H1 (cell line): ENCODE measurements at regions not wholly inside any gene's neighbourhood (a gene's known extent, or its start where the extent isn't known, plus 50 kb on each side); places are given as distances from the start of the nearest gene placed in this dataset.

Experiments
- ATF2 ChIP-seq: IDR thresholded peaks from 2 replicates; pipeline ENCODE4 v1.6.1; 2012; ENCODE audit warnings: low read length, inconsistent platforms
- CTCF ChIP-seq, 3 experiments: IDR thresholded peaks; 1 replicate in 2 of 3; 2 replicates in 1 of 3; pipeline versions ENCODE4 v1.5.1 to v1.6.1; 2011; ENCODE audit warnings: low read length in 3 of 3, mild to moderate bottlenecking in 3 of 3, inconsistent platforms in 2 of 3, low read depth in 1 of 3, moderate library complexity in 1 of 3; ENCODE audit not compliant: insufficient read depth in 1 of 3; ENCODE audit errors: control extremely low read depth in 1 of 3
- EGR1 ChIP-seq: IDR thresholded peaks from 2 replicates; pipeline ENCODE4 v1.6.1; 2011; ENCODE audit warnings: low read depth, low read length, borderline replicate concordance
- EP300 ChIP-seq, 2 experiments: IDR thresholded peaks; 1 replicate in 1 of 2; 2 replicates in 1 of 2; pipeline ENCODE4 v1.6.1; 2011 to 2012; ENCODE audit warnings: low read depth in 2 of 2, low read length in 2 of 2, mild to moderate bottlenecking in 2 of 2, borderline replicate concordance in 1 of 2, inconsistent platforms in 1 of 2, moderate library complexity in 1 of 2
- GABPA ChIP-seq: IDR thresholded peaks from 2 replicates; pipeline ENCODE4 v1.6.1; 2011; ENCODE audit warnings: mild to moderate bottlenecking, low read length, moderate library complexity, borderline replicate concordance; ENCODE audit not compliant: insufficient read depth
- JUN ChIP-seq: IDR thresholded peaks from 2 replicates; pipeline ENCODE4 v1.6.1; 2011; ENCODE audit warnings: low read depth, mild to moderate bottlenecking, improper control_type of control experiment, low read length
- MAX ChIP-seq: IDR thresholded peaks from 2 replicates; pipeline ENCODE4 v1.6.1; 2012; ENCODE audit warnings: inconsistent platforms
- NRF1 ChIP-seq: IDR thresholded peaks from 2 replicates; pipeline ENCODE4 v1.6.1; 2011; ENCODE audit warnings: mild to moderate bottlenecking, low read depth, low read length, improper control_type of control experiment
- POLR2A ChIP-seq, 2 experiments: IDR thresholded peaks; 1 replicate in 1 of 2; 2 replicates in 1 of 2; pipeline ENCODE4 v1.6.1; 2011; ENCODE audit warnings: low read depth in 2 of 2, low read length in 2 of 2, mild to moderate bottlenecking in 2 of 2; ENCODE audit errors: control extremely low read depth in 1 of 2
- POLR2AphosphoS5 ChIP-seq: IDR thresholded peaks from 2 replicates; pipeline ENCODE4 v1.6.1; 2011; ENCODE audit warnings: low read depth, low read length
- RFX5 ChIP-seq: IDR thresholded peaks from 2 replicates; pipeline ENCODE4 v1.6.1; 2011; ENCODE audit warnings: low read depth, low read length, improper control_type of control experiment, borderline replicate concordance
- SIRT6 ChIP-seq: IDR thresholded peaks from one replicate; pipeline ENCODE4 v1.7.1; 2012; ENCODE audit warnings: low read length, inconsistent platforms
- SP1 ChIP-seq: IDR thresholded peaks from 2 replicates; pipeline ENCODE4 v1.6.1; 2011; ENCODE audit warnings: low read depth, low read length

GRCh38 chr5:4642525-4642924, 497.6 kb upstream of the ADAMTS16 start:
- no peak for TF ChIP-seq POLR2A (IDR thresholded peaks at IDR 0.05; ENCODE audit: control extremely low read depth in 1 of 2, low read depth in 2 of 2, low read length in 2 of 2)
- no peak for TF ChIP-seq EP300 (IDR thresholded peaks at IDR 0.05; ENCODE audit: borderline replicate concordance in 1 of 2, low read depth in 2 of 2, low read length in 2 of 2)
- TF ChIP-seq CTCF (IDR thresholded peaks at IDR 0.05; ENCODE audit: control extremely low read depth in 1 of 3, insufficient read depth in 1 of 3, low read depth in 1 of 3, low read length in 3 of 3), result no peak
- no peak for TF ChIP-seq SIRT6
- no peak for TF ChIP-seq SP1
- no peak for TF ChIP-seq GABPA
- TF ChIP-seq RFX5, result no peak
- TF ChIP-seq POLR2AphosphoS5, result no peak
- no peak for TF ChIP-seq MAX
- no peak for TF ChIP-seq JUN
- no peak for TF ChIP-seq EGR1
- TF ChIP-seq NRF1, result no peak
- TF ChIP-seq ATF2, result no peak
